ENCODE measurements at regions not wholly inside any gene's neighbourhood (a gene's known extent, or its start where the extent isn't known, plus 50 kb on each side); places are given as distances from the start of the nearest gene placed in this dataset.

- Histone ChIP-seq H3K4me1 (ENCODE audit: low read length) (peaks cover 10% of the 10 kb centered on the region), H3K36me3 (replicated peaks; ENCODE audit: insufficient read depth, low read length) (no peaks in the 10 kb centered on the region), H2AFZ (ENCODE audit: low read length) (no peak overlapping the region), H3K4me2 (ENCODE audit: low read depth, low read length) (no peak overlapping the region), H3K27ac (ENCODE audit: low read length) (no peak overlapping the region), H3F3A (ENCODE audit: insufficient read depth, low read length) (no peaks in the 10 kb centered on the region), H3K79me2 (ENCODE audit: low read length) (no peaks in the 10 kb centered on the region), H3K27me3 (replicated peaks; ENCODE audit: insufficient read depth, low read length) (no peaks in the 10 kb centered on the region), H3K4me3 (ENCODE audit: low read length) (no peak overlapping the region), H4K20me1 (ENCODE audit: insufficient read depth, low read length) (no peaks in the 10 kb centered on the region), H3K9ac (ENCODE audit: low read length) (no peak overlapping the region), H3K9me2 (replicated peaks; ENCODE audit: insufficient read depth, low read length) (no peaks in the 10 kb centered on the region), H3K9me3 (replicated peaks; ENCODE audit: insufficient read depth, low read length) (no peaks in the 10 kb centered on the region)
- TF ChIP-seq CTCF (IDR thresholded peaks at IDR 0.05; ENCODE audit: low read length) (no peak), EZH2phosphoT487 (IDR thresholded peaks at IDR 0.05; ENCODE audit: low read length) (no peak), EZH2 (optimal IDR thresholded peaks at IDR 0.05; ENCODE audit: low read depth, low read length) (no peak)
- no peak for DNase-seq
Measured at GRCh38 chr3:72182206-72182605, 397.3 kb upstream of the PROK2 start.

GRCh38 chr3:72181251-72181650 lies 396.3 kb upstream of the PROK2 start:
- Histone ChIP-seq H2AFZ (ENCODE audit: low read length) (no peak overlapping the region), H3K9me2 (replicated peaks; ENCODE audit: insufficient read depth, low read length) (no peaks in the 10 kb centered on the region), H3K79me2 (ENCODE audit: low read length) (no peaks in the 10 kb centered on the region), H4K20me1 (ENCODE audit: insufficient read depth, low read length) (no peaks in the 10 kb centered on the region), H3K4me3 (ENCODE audit: low read length) (no peak overlapping the region), H3K9ac (ENCODE audit: low read length) (no peak overlapping the region), H3K27me3 (replicated peaks; ENCODE audit: insufficient read depth, low read length) (no peaks in the 10 kb centered on the region), H3K27ac (ENCODE audit: low read length) (no peak overlapping the region), H3K4me1 (ENCODE audit: low read length) (peaks cover 19% of the 10 kb centered on the region), H3K36me3 (replicated peaks; ENCODE audit: insufficient read depth, low read length) (no peaks in the 10 kb centered on the region), H3K4me2 (ENCODE audit: low read depth, low read length) (no peak overlapping the region), H3K9me3 (replicated peaks; ENCODE audit: insufficient read depth, low read length) (no peaks in the 10 kb centered on the region), H3F3A (ENCODE audit: insufficient read depth, low read length) (peaks cover under 1% of the 10 kb centered on the region; the same call in 1 of the 2 replicates)
- no peak for DNase-seq
- TF ChIP-seq EZH2phosphoT487 (IDR thresholded peaks at IDR 0.05; ENCODE audit: low read length) = no peak
- no peak for TF ChIP-seq CTCF (IDR thresholded peaks at IDR 0.05; ENCODE audit: low read length)
- no peak for TF ChIP-seq EZH2 (optimal IDR thresholded peaks at IDR 0.05; ENCODE audit: low read depth, low read length)

- H2AFZ ChIP-seq (ENCODE audit: low read length) = no peak overlapping the region
- peaks cover 27% of the 10 kb centered on the region for H3K4me1 ChIP-seq (ENCODE audit: low read length)
- no peaks in the 10 kb centered on the region for H3K79me2 ChIP-seq (ENCODE audit: low read length)
- H3K4me3 ChIP-seq (ENCODE audit: low read length) = no peak overlapping the region
- H3K27ac ChIP-seq (ENCODE audit: low read length) = no peak overlapping the region
- H3K9ac ChIP-seq (ENCODE audit: low read length) = no peak overlapping the region
- no peaks in the 10 kb centered on the region for H3K36me3 ChIP-seq (replicated peaks; ENCODE audit: insufficient read depth, low read length)
- H3K27me3 ChIP-seq (replicated peaks; ENCODE audit: insufficient read depth, low read length) = no peaks in the 10 kb centered on the region
- TF ChIP-seq EZH2 (optimal IDR thresholded peaks at IDR 0.05; ENCODE audit: low read depth, low read length) = no peak
- no peak for TF ChIP-seq EZH2phosphoT487 (IDR thresholded peaks at IDR 0.05; ENCODE audit: low read length)
- TF ChIP-seq CTCF (IDR thresholded peaks at IDR 0.05; ENCODE audit: low read length) = no peak
- no peak overlapping the region for H3K4me2 ChIP-seq (ENCODE audit: low read depth, low read length)
- no peaks in the 10 kb centered on the region for H3K9me3 ChIP-seq (replicated peaks; ENCODE audit: insufficient read depth, low read length)
- peaks cover 4% of the 10 kb centered on the region; the same call in 1 of the 2 replicates for H3F3A ChIP-seq (ENCODE audit: insufficient read depth, low read length)
- no peaks in the 10 kb centered on the region for H3K9me2 ChIP-seq (replicated peaks; ENCODE audit: insufficient read depth, low read length)
- H4K20me1 ChIP-seq (ENCODE audit: insufficient read depth, low read length) = no peaks in the 10 kb centered on the region
- DNase-seq = no peak
Measured at GRCh38 chr3:72180405-72180804, 395.5 kb upstream of the PROK2 start.
